Right lobe of liver (tissue), 6 donors: ENCODE measurements at regions not wholly inside any gene's neighbourhood (a gene's known extent, or its start where the extent isn't known, plus 50 kb on each side); places are given as distances from the start of the nearest gene placed in this dataset.

Source experiments
- ATAC-seq, 4 donors: fragments of 200-7000 bp; cut with Tn5 transposase; one replicate each; pipeline ENCODE4 v1.9.1; 2020; ENCODE audit warnings: mild to moderate bottlenecking in 4 of 4, moderate library complexity in 4 of 4
- DNase-seq, 3 donors: peaks; one replicate each; pipeline ENCODE4 v3.0.0-alpha.2; 2020
- H3K27ac ChIP-seq, 3 donors: fragments of 200-600 bp; one replicate each; pipeline ENCODE4 v1.8.0; 2022
- H3K27me3 ChIP-seq, 2 donors: fragments of 200-600 bp; one replicate each; pipeline ENCODE4 v1.8.0; 2022
- H3K36me3 ChIP-seq, 4 donors: fragments of 200-600 bp; sonication (generic) in 1 of 4; one replicate each; pipeline versions ENCODE4 v1.5.1 to v1.8.0; 2017 to 2022; ENCODE audit warnings: control low read depth in 1 of 4
- H3K4me1 ChIP-seq, 4 donors: fragments of 200-600 bp; sonication (generic) in 1 of 4; one replicate each; pipeline versions ENCODE4 v1.5.1 to v1.8.0; 2017 to 2022; ENCODE audit warnings: control low read depth in 1 of 4
- H3K4me3 ChIP-seq, 3 donors: fragments of 200-600 bp; one replicate each; pipeline ENCODE4 v1.8.0; 2022
- H3K9me3 ChIP-seq, 4 donors: fragments of 200-600 bp; sonication (generic) in 1 of 4; one replicate each; pipeline versions ENCODE4 v1.5.1 to v1.8.0; 2017 to 2022; ENCODE audit warnings: control low read depth in 1 of 4
- POLR2A ChIP-seq: fragments of 450-650 bp; IDR thresholded peaks from one replicate; pipeline ENCODE4 v1.6.1; 2017; ENCODE audit warnings: antibody characterized with exemption, mild to moderate bottlenecking
- WGBS: methylation state at CpG from one replicate; pipeline ENCODE4 v1.1.6; 2018; ENCODE audit warnings: low coverage, low lambda C conversion rate; ENCODE audit not compliant: insufficient coverage; ENCODE audit errors: missing lambda C conversion rate; 5-methylcytosine and 5-hydroxymethylcytosine counted together
- intact Hi-C, 2 donors: fragments of 100-400 bp; cut with DNase I; formaldehyde crosslinking; loops; one replicate each; pipeline versions ENCODE4 v1.11.2 to v1.14.1; 2022
- TF ChIP-seq, protein P1 (sequence below), 4 donors: fragments of 200-600 bp in 3 of 4; fragments of 450-650 bp in 1 of 4; IDR thresholded peaks; one replicate each; pipeline versions ENCODE4 v1.5.1 to v1.8.0; 2016 to 2022; ENCODE audit warnings: antibody characterized with exemption in 4 of 4, mild to moderate bottlenecking in 2 of 4
- donor health status: DM: no; HTN: yes; CAD: no.
- donor health status: DM: no; HTN: no; CAD: no.
- donor health status: DM: no; HTN: no; CAD: no.
- donor health status: DM: no; HTN: yes; CAD: no.
- donor health status: DM: no; HTN: yes; CAD: no.

- no peaks in the 10 kb centered on the region for H3K9me3 ChIP-seq
- TF ChIP-seq, protein P1, sequence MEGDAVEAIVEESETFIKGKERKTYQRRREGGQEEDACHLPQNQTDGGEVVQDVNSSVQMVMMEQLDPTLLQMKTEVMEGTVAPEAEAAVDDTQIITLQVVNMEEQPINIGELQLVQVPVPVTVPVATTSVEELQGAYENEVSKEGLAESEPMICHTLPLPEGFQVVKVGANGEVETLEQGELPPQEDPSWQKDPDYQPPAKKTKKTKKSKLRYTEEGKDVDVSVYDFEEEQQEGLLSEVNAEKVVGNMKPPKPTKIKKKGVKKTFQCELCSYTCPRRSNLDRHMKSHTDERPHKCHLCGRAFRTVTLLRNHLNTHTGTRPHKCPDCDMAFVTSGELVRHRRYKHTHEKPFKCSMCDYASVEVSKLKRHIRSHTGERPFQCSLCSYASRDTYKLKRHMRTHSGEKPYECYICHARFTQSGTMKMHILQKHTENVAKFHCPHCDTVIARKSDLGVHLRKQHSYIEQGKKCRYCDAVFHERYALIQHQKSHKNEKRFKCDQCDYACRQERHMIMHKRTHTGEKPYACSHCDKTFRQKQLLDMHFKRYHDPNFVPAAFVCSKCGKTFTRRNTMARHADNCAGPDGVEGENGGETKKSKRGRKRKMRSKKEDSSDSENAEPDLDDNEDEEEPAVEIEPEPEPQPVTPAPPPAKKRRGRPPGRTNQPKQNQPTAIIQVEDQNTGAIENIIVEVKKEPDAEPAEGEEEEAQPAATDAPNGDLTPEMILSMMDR (IDR thresholded peaks at IDR 0.05) = no peak
- ATAC-seq = no peak
- H3K4me3 ChIP-seq = no peak overlapping the region
- H3K27ac ChIP-seq = no peak overlapping the region
- no peaks in the 10 kb centered on the region for H3K36me3 ChIP-seq
- no peaks in the 10 kb centered on the region for H3K4me1 ChIP-seq
- DNase-seq = no peak
- WGBS = 40% methylated on average over 4 of the region's 4 CpGs
- intact Hi-C loops = no loop called here
- H3K27me3 ChIP-seq = no peaks in the 10 kb centered on the region
These were observed 124.4 kb upstream of the SALL3 start for GRCh38 chr18:78855188-78855587.

DNA sequence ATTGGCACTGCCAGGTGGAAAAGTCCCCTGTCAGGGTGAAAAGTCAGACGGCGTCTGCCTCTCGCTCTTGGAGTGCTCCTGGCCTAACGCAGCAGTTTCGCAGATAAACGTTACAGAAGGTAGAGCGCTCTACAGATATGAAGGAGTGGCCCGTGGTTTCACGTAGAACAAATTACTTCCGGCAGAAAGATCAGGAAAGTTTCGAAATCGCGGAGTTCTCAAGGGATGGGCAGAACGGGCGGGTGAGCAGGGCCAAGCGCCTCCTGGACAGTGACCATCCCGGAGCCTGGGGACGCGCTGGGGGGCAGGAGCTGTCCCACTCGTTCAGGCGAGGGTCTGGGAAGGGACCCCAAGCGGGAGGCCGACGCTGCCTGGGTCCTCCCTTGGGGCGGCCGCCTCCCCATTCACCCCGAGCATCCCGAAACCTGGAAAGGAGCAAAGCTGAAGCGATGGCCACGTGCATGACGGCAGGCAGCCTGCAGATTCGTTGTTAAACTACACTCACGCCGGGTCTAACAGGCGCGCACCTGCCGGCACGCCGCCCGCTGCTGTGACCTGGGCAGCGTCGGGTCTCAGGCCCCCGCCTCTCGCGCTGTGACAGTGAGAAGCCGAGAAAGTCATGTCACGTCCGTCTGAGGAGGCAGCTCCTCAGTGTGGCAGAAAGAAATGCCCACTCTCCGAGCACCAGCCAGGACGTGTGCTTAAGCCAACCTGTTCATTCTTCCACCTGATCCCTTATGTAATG is 122.9 kb upstream of the SALL3 start:
- TF ChIP-seq, protein P1 (IDR thresholded peaks at IDR 0.05) = no peak
- TF ChIP-seq POLR2A = no peak
- no peaks in the 10 kb centered on the region for H3K27me3 ChIP-seq
- intact Hi-C loops = no loop called here
- ATAC-seq (no peak), DNase-seq (no peak)
- no peaks in the 10 kb centered on the region for H3K4me1 ChIP-seq
- H3K4me3 ChIP-seq = no peak overlapping the region
- no peaks in the 10 kb centered on the region for H3K36me3 ChIP-seq
- no peaks in the 10 kb centered on the region for H3K9me3 ChIP-seq
- H3K27ac ChIP-seq = no peak overlapping the region
- WGBS = 61% methylated on average over 17 of the region's 50 CpGs

GRCh38 chr18:78857314-78858150 is 122.1 kb upstream of the SALL3 start:
- WGBS = 73% methylated on average over 28 of the region's 42 CpGs
- Histone ChIP-seq H3K9me3 (no peaks in the 10 kb centered on the region), H3K27me3 (no peaks in the 10 kb centered on the region), H3K27ac (no peak overlapping the region), H3K4me1 (no peaks in the 10 kb centered on the region), H3K36me3 (no peaks in the 10 kb centered on the region), H3K4me3 (no peak overlapping the region)
- DNase-seq (no peak), ATAC-seq (no peak)
- TF ChIP-seq, protein P1 (IDR thresholded peaks at IDR 0.05) = no peak
- intact Hi-C loops = no loop called here

DNA sequence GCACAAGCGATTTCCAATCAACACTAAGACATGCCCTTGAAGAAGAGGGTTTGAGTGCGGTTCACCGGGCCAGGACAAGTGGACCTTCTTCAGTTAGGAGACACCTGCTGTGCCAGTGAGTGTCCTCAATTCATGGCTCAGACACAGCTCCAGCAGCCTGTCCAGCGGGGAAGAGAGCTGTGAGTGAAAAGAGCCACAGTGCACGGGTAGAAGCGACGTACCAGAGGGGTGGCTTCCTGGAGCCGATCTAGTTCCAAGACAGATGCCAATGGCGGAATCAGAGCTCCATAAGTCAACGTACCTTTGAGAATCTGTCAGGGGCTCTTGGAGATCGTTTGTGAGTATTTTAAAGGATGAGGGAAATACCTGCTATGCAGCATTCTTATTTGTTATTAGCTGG is 119.9 kb upstream of the SALL3 start:
- no peaks in the 10 kb centered on the region for H3K36me3 ChIP-seq
- H3K27ac ChIP-seq = no peak overlapping the region
- no peaks in the 10 kb centered on the region for H3K9me3 ChIP-seq
- TF ChIP-seq POLR2A = no peak
- TF ChIP-seq, protein P1 (IDR thresholded peaks at IDR 0.05) = no peak
- no peaks in the 10 kb centered on the region for H3K4me1 ChIP-seq
- intact Hi-C loops = no loop called here
- WGBS = 58% methylated on average over 8 of the region's 11 CpGs
- no peaks in the 10 kb centered on the region for H3K27me3 ChIP-seq
- DNase-seq (no peak), ATAC-seq (no peak)
- H3K4me3 ChIP-seq = no peak overlapping the region
